B cell (primary cell): ENCODE measurements at regions not wholly inside any gene's neighbourhood (a gene's known extent, or its start where the extent isn't known, plus 50 kb on each side); places are given as distances from the start of the nearest gene placed in this dataset.

Source experiments
- ATAC-seq: fragments of 200-7000 bp; cut with Tn5 transposase; one replicate; pipeline ENCODE4 v1.10.0; 2021; ENCODE audit warnings: low read depth, mild to moderate bottlenecking, moderate number of reproducible peaks, moderate library complexity
- CTCF ChIA-PET: fragments of 350-600 bp; sonication (Branson Sonifier 250); formaldehyde crosslinking; loops from one replicate; lab custom pipeline; 2021; ENCODE audit warnings: antibody characterized with exemption, inconsistent platforms; lab: Charles Lee
- POLR2A ChIA-PET: fragments of 350-600 bp; sonication (Branson Sonifier 250); formaldehyde crosslinking; loops from one replicate; lab custom pipeline; 2021; ENCODE audit warnings: antibody characterized with exemption; lab: Charles Lee
- DNase-seq: peaks from one replicate; pipeline ENCODE4 v3.0.0; 2013
- H2AFZ ChIP-seq: 2 replicates; pipeline ENCODE4 v1.6.1; 2012; ENCODE audit warnings: mild to moderate bottlenecking, low read depth, low read length; ENCODE audit not compliant: insufficient read depth, poor library complexity, severe bottlenecking
- H3K27ac ChIP-seq, 2 donors: 1 replicate in 1 of 2; 2 replicates in 1 of 2; pipeline ENCODE4 v1.5.1; 2012 to 2013; ENCODE audit warnings: low read length in 2 of 2, mild to moderate bottlenecking in 2 of 2, moderate library complexity in 1 of 2
- H3K27me3 ChIP-seq, 4 experiments: fragments of 200-600 bp in 1 of 4; sonication (generic) in 1 of 4; replicated peaks in 1 of 4; 1 replicate in 2 of 4; 2 replicates in 2 of 4; pipeline versions ENCODE4 v1.6.1 to v1.7.0; 2013 to 2016; ENCODE audit warnings: low read length in 3 of 4, mild to moderate bottlenecking in 2 of 4, mixed read lengths in 1 of 4, moderate library complexity in 1 of 4; ENCODE audit not compliant: insufficient read depth in 4 of 4, control insufficient read depth in 3 of 4; ENCODE audit errors: control extremely low read depth in 1 of 4
- H3K36me3 ChIP-seq, 2 experiments: replicated peaks in 1 of 2; 1 replicate in 1 of 2; 2 replicates in 1 of 2; pipeline versions ENCODE4 v1.6.1 to v1.7.1; 2013; ENCODE audit warnings: low read length in 1 of 2; ENCODE audit not compliant: insufficient read depth in 2 of 2, control insufficient read depth in 1 of 2; ENCODE audit errors: control extremely low read depth in 1 of 2, extremely low read depth in 1 of 2
- H3K4me1 ChIP-seq, 2 donors: fragments of 200-600 bp in 1 of 2; sonication (generic) in 1 of 2; 1 replicate in 1 of 2; 2 replicates in 1 of 2; pipeline versions ENCODE4 v1.5.1 to v1.6.1; 2013 to 2017; ENCODE audit warnings: low read length in 2 of 2; ENCODE audit not compliant: control insufficient read depth in 2 of 2, insufficient read depth in 2 of 2
- H3K4me2 ChIP-seq: replicated peaks from 2 replicates; pipeline ENCODE3; 2012; ENCODE audit warnings: mild to moderate bottlenecking, low read depth, low read length; ENCODE audit not compliant: poor library complexity, severe bottlenecking
- H3K4me3 ChIP-seq, 5 experiments: fragments of 200-600 bp in 1 of 5; sonication (generic) in 1 of 5; 1 replicate in 3 of 5; 2 replicates in 2 of 5; pipeline versions ENCODE4 v1.5.1 to v1.7.0; 2011 to 2016; ENCODE audit warnings: low read length in 4 of 5, mild to moderate bottlenecking in 4 of 5, low read depth in 2 of 5, control low read depth in 1 of 5, moderate library complexity in 1 of 5; ENCODE audit not compliant: insufficient read depth in 1 of 5; ENCODE audit errors: control extremely low read depth in 1 of 5, extremely low read depth in 1 of 5
- H3K79me2 ChIP-seq: fragments of 200-600 bp; sonication (generic); one replicate; pipeline ENCODE4 v1.6.0; 2016; ENCODE audit warnings: low read length; ENCODE audit not compliant: control insufficient read depth, insufficient read depth
- H3K9ac ChIP-seq: fragments of 200-600 bp; sonication (generic); 2 replicates; pipeline ENCODE4 v1.6.1; 2017; ENCODE audit warnings: mild to moderate bottlenecking, low read length, moderate library complexity
- H3K9me3 ChIP-seq, 3 donors: one replicate each; pipeline versions ENCODE4 v1.6.1 to v1.7.1; 2013; ENCODE audit warnings: low read length in 2 of 3; ENCODE audit not compliant: control insufficient read depth in 2 of 3, insufficient read depth in 1 of 3; ENCODE audit errors: control extremely low read depth in 1 of 3
- H4K20me1 ChIP-seq: 2 replicates; pipeline ENCODE4 v1.6.0; 2012; ENCODE audit warnings: mild to moderate bottlenecking, low read length; ENCODE audit not compliant: insufficient read depth, control insufficient read depth, poor library complexity, severe bottlenecking
- H3K27ac Mint-ChIP-seq: one replicate; pipeline ENCODE4 v1.8.0; 2021; ENCODE audit warnings: mixed read lengths
- H3K27me3 Mint-ChIP-seq: one replicate; pipeline ENCODE4 v1.8.0; 2021; ENCODE audit warnings: mixed read lengths
- H3K4me1 Mint-ChIP-seq: one replicate; pipeline ENCODE4 v1.8.0; 2021; ENCODE audit warnings: mixed read lengths
- H3K4me3 Mint-ChIP-seq: one replicate; pipeline ENCODE4 v1.8.0; 2021; ENCODE audit warnings: mixed read lengths
- H3K9me3 Mint-ChIP-seq: one replicate; pipeline ENCODE4 v1.8.0; 2022; ENCODE audit warnings: mixed read lengths; ENCODE audit not compliant: insufficient read depth
- CTCF ChIP-seq: fragments of 200-600 bp; IDR thresholded peaks from one replicate; pipeline ENCODE4 v1.8.0; 2022; ENCODE audit warnings: antibody characterized with exemption, mild to moderate bottlenecking
- EZH2 ChIP-seq: IDR thresholded peaks from 2 replicates; pipeline ENCODE4 v1.6.1; 2012; ENCODE audit warnings: borderline replicate concordance, low read depth, mild to moderate bottlenecking, moderate library complexity, low read length; ENCODE audit not compliant: insufficient read depth, poor library complexity, severe bottlenecking
- WGBS: methylation state at CpG from one replicate; pipeline ENCODE4 v1.1.5; 2013; ENCODE audit warnings: missing lambda C conversion rate; ENCODE audit not compliant: insufficient coverage; 5-methylcytosine and 5-hydroxymethylcytosine counted together
- intact Hi-C: fragments of 100-400 bp; cut with micrococcal nuclease; formaldehyde crosslinking; loops from one replicate; pipeline ENCODE4 v1.10.0; 2022

GRCh38 chr4:3612934-3613333 lies 80.7 kb upstream of the LRPAP1 start:
- ChIA-PET POLR2A (no interaction called here), CTCF (no interaction called here)
- peaks cover 9% of the 10 kb centered on the region for H3K27me3 Mint-ChIP-seq
- TF ChIP-seq CTCF (no peak), EZH2 (no peak)
- H3K4me1 Mint-ChIP-seq = no peaks in the 10 kb centered on the region
- Histone ChIP-seq H3K4me1 (no peaks in the 10 kb centered on the region), H3K9me3 (peaks cover 0 to 10% (median 0%) of the 10 kb centered on the region in 3 donors), H3K27me3 (no peaks in the 10 kb centered on the region), H4K20me1 (no peaks in the 10 kb centered on the region), H3K79me2 (no peaks in the 10 kb centered on the region), H3K36me3 (no peaks in the 10 kb centered on the region), H3K27ac (no peak overlapping the region), H3K4me2 (no peak overlapping the region), H2AFZ (no peak overlapping the region), H3K4me3 (no peak overlapping the region), H3K9ac (no peak overlapping the region)
- no peak overlapping the region for H3K27ac Mint-ChIP-seq
- no peak overlapping the region for H3K4me3 Mint-ChIP-seq
- DNase-seq (no peak), ATAC-seq (no peak)
- H3K9me3 Mint-ChIP-seq = peaks cover 8% of the 10 kb centered on the region
- intact Hi-C loops = no loop called here
- WGBS = 100% methylated on average over 1 of the region's 1 CpG

- H4K20me1 ChIP-seq = no peaks in the 10 kb centered on the region
- ATAC-seq = no peak
- Mint-ChIP-seq H3K27me3 (peaks cover 5% of the 10 kb centered on the region), H3K4me3 (no peak overlapping the region), H3K4me1 (no peaks in the 10 kb centered on the region), H3K9me3 (peaks cover 8% of the 10 kb centered on the region), H3K27ac (no peak overlapping the region)
- no peak overlapping the region for H3K9ac ChIP-seq
- no peak overlapping the region for H3K4me3 ChIP-seq
- no peak overlapping the region for H3K4me2 ChIP-seq
- H3K27ac ChIP-seq = no peak overlapping the region
- WGBS = 77% methylated on average over 3 of the region's 4 CpGs
- H3K36me3 ChIP-seq = no peaks in the 10 kb centered on the region
- H3K4me1 ChIP-seq = no peaks in the 10 kb centered on the region
- DNase-seq = no peak
- intact Hi-C loops = no loop called here
- CTCF ChIA-PET = no interaction called here
- no peak overlapping the region for H2AFZ ChIP-seq
- no peaks in the 10 kb centered on the region for H3K79me2 ChIP-seq
- TF ChIP-seq EZH2 (no peak), CTCF (no peak)
- peaks cover 0 to 10% (median 0%) of the 10 kb centered on the region in 3 donors for H3K9me3 ChIP-seq
- H3K27me3 ChIP-seq = no peaks in the 10 kb centered on the region
- POLR2A ChIA-PET = no interaction called here
Measured at GRCh38 chr4:3612281-3612680, 80.1 kb upstream of the LRPAP1 start.
